ENCODE measurements at regions not wholly inside any gene's neighbourhood (a gene's known extent, or its start where the extent isn't known, plus 50 kb on each side); places are given as distances from the start of the nearest gene placed in this dataset.
"Not testable (repeated sequence)": the region's sequence is repeated elsewhere in the genome, so short reads cannot be mapped to it uniquely, and the experiment has no call there.

GRCh38 chr17:13176436-13176835 is 158.6 kb upstream of the ELAC2 start:
- in situ Hi-C loops (cut with HindIII; ENCODE audit: low sequenced_read_pairs), result no loop called here
- no peak for DNase-seq (ENCODE audit: low spot score)

- in situ Hi-C loops (cut with HindIII; ENCODE audit: low sequenced_read_pairs), result no loop called here
- no peak for DNase-seq (ENCODE audit: low spot score)
Observed at GRCh38 chr17:13171790-13172189, 154.0 kb upstream of the ELAC2 start.

- in situ Hi-C loops (cut with HindIII; ENCODE audit: low sequenced_read_pairs), result no loop called here
- no peak for DNase-seq (ENCODE audit: low spot score)
Observed at GRCh38 chr17:13162361-13162760, 144.5 kb upstream of the ELAC2 start.

GRCh38 chr17:13160790-13161189 is 143.0 kb upstream of the ELAC2 start:
- in situ Hi-C loops (cut with HindIII; ENCODE audit: low sequenced_read_pairs), result no loop called here
- DNase-seq (ENCODE audit: low spot score), result no peak

GRCh38 chr17:13160296-13160695 is 142.5 kb upstream of the ELAC2 start:
- no peak for DNase-seq (ENCODE audit: low spot score)
- in situ Hi-C loops (cut with HindIII; ENCODE audit: low sequenced_read_pairs), result no loop called here

GRCh38 chr17:13158494-13159240 is 140.8 kb upstream of the ELAC2 start:
- in situ Hi-C loops (cut with HindIII; ENCODE audit: low sequenced_read_pairs), result no loop called here
- no peak for DNase-seq (ENCODE audit: low spot score)

- in situ Hi-C loops (cut with HindIII; ENCODE audit: low sequenced_read_pairs), result no loop called here
- no peak for DNase-seq (ENCODE audit: low spot score)
Observed at GRCh38 chr17:13157656-13158055, 139.8 kb upstream of the ELAC2 start.

GRCh38 chr17:13154930-13155329 is 137.1 kb upstream of the ELAC2 start:
- in situ Hi-C loops (cut with HindIII; ENCODE audit: low sequenced_read_pairs), result no loop called here
- DNase-seq (ENCODE audit: low spot score), result no peak

- DNase-seq (ENCODE audit: low spot score), result no peak
- in situ Hi-C loops (cut with HindIII; ENCODE audit: low sequenced_read_pairs), result no loop called here
Observed at GRCh38 chr17:13154398-13154797, 136.6 kb upstream of the ELAC2 start.

GRCh38 chr17:13153036-13153435 is 135.2 kb upstream of the ELAC2 start:
- no peak for DNase-seq (ENCODE audit: low spot score)
- in situ Hi-C loops (cut with HindIII; ENCODE audit: low sequenced_read_pairs), result no loop called here

- in situ Hi-C loops (cut with HindIII; ENCODE audit: low sequenced_read_pairs), result no loop called here
Observed at GRCh38 chr17:13152501-13152900, 134.7 kb upstream of the ELAC2 start.

GRCh38 chr17:13150738-13151137 is 132.9 kb upstream of the ELAC2 start:
- in situ Hi-C loops (cut with HindIII; ENCODE audit: low sequenced_read_pairs); DNase-seq (ENCODE audit: low spot score): not testable (repeated sequence)

More at GRCh38 chr17:13152501-13152900, 134.7 kb upstream of the ELAC2 start:
- DNase-seq (ENCODE audit: low spot score), result no peak

- in situ Hi-C loops (cut with HindIII; ENCODE audit: low sequenced_read_pairs), result no loop called here
- no peak for DNase-seq (ENCODE audit: low spot score)
Observed at GRCh38 chr17:13143001-13143400, 125.2 kb upstream of the ELAC2 start.

GRCh38 chr17:13140750-13141149 is 122.9 kb upstream of the ELAC2 start:
- in situ Hi-C loops (cut with HindIII; ENCODE audit: low sequenced_read_pairs), result no loop called here
- no peak for DNase-seq (ENCODE audit: low spot score)

GRCh38 chr17:13135506-13135905 is 117.7 kb upstream of the ELAC2 start:
- no peak for DNase-seq (ENCODE audit: low spot score)
- in situ Hi-C loops (cut with HindIII; ENCODE audit: low sequenced_read_pairs), result no loop called here

GRCh38 chr17:13134076-13134475 is 116.2 kb upstream of the ELAC2 start:
- in situ Hi-C loops (cut with HindIII; ENCODE audit: low sequenced_read_pairs), result no loop called here
- no peak for DNase-seq (ENCODE audit: low spot score)

- no peak for DNase-seq (ENCODE audit: low spot score)
- in situ Hi-C loops (cut with HindIII; ENCODE audit: low sequenced_read_pairs), result no loop called here
Observed at GRCh38 chr17:13131225-13131624, 113.4 kb upstream of the ELAC2 start.

GRCh38 chr17:13129356-13129755 is 111.5 kb upstream of the ELAC2 start:
- in situ Hi-C loops (cut with HindIII; ENCODE audit: low sequenced_read_pairs), result no loop called here
- no peak for DNase-seq (ENCODE audit: low spot score)

- DNase-seq (ENCODE audit: low spot score), result no peak
- in situ Hi-C loops (cut with HindIII; ENCODE audit: low sequenced_read_pairs), result no loop called here
Observed at GRCh38 chr17:13128676-13129075, 110.8 kb upstream of the ELAC2 start.

- DNase-seq (ENCODE audit: low spot score), result no peak
- in situ Hi-C loops (cut with HindIII; ENCODE audit: low sequenced_read_pairs), result no loop called here
Observed at GRCh38 chr17:13127921-13128602, 110.2 kb upstream of the ELAC2 start.

- in situ Hi-C loops (cut with HindIII; ENCODE audit: low sequenced_read_pairs), result no loop called here
- DNase-seq (ENCODE audit: low spot score), result no peak
Observed at GRCh38 chr17:13120864-13121263, 103.0 kb upstream of the ELAC2 start.

Data from G401 (cell line).